ENCODE measurements at regions not wholly inside any gene's neighbourhood (a gene's known extent, or its start where the extent isn't known, plus 50 kb on each side); places are given as distances from the start of the nearest gene placed in this dataset.

GRCh38 chr11:112310848-112311247 lies 50.2 kb upstream of the PLET1 start:
- TF ChIP-seq CTCF (IDR thresholded peaks at IDR 0.05; ENCODE audit: low read depth, low read length) (no peak), EZH2phosphoT487 (IDR thresholded peaks at IDR 0.05; ENCODE audit: low read depth) (no peak)

All from OCI-LY3 (cell line).